H1 (cell line): ENCODE measurements at regions not wholly inside any gene's neighbourhood (a gene's known extent, or its start where the extent isn't known, plus 50 kb on each side); places are given as distances from the start of the nearest gene placed in this dataset.

ENCODE experiments used
- CTCF ChIA-PET: fragments of 300-600 bp; sonication (Branson Sonifier 250); formaldehyde crosslinking; loops from one replicate; lab custom pipeline; 2021; ENCODE audit not compliant: partially characterized antibody; lab: Charles Lee
- POLR2A ChIA-PET: fragments of 300-600 bp; sonication (Branson Sonifier 250); formaldehyde crosslinking; loops from one replicate; lab custom pipeline; 2021; ENCODE audit warnings: inconsistent platforms; ENCODE audit not compliant: partially characterized antibody; lab: Charles Lee
- DNase-seq, 2 experiments: peaks; one replicate each; pipeline versions ENCODE4 v3.0.0 to v3.0.0-alpha.2; 2010 to 2022; ENCODE audit warnings: low spot score in 2 of 2, low read depth in 1 of 2, mixed read lengths in 1 of 2
- FAIRE-seq: peaks from 2 replicates; lab custom pipeline; 2011; peaks lifted over from hg19 to GRCh38; lab: Jason Lieb, UNC
- H2AFZ ChIP-seq: 2 replicates; pipeline ENCODE4 v1.8.1; 2012; ENCODE audit warnings: low read length, inconsistent platforms
- H2AK5ac ChIP-seq: 2 replicates; pipeline ENCODE4 v1.6.1; 2013; ENCODE audit warnings: low read depth, low read length
- H2BK120ac ChIP-seq: replicated peaks from 2 replicates; pipeline ENCODE3; 2013; ENCODE audit warnings: low read depth, low read length, inconsistent platforms
- H2BK12ac ChIP-seq: 2 replicates; pipeline ENCODE4 v1.6.1; 2013; ENCODE audit warnings: low read depth, low read length
- H2BK15ac ChIP-seq: 2 replicates; pipeline ENCODE4 v1.6.1; 2013; ENCODE audit warnings: low read length
- H2BK20ac ChIP-seq: 2 replicates; pipeline ENCODE4 v1.6.1; 2013; ENCODE audit warnings: low read length
- H2BK5ac ChIP-seq: 2 replicates; pipeline ENCODE4 v1.6.1; 2013; ENCODE audit warnings: low read depth, low read length
- H3K14ac ChIP-seq: 2 replicates; pipeline ENCODE4 v1.6.1; 2013; ENCODE audit warnings: inconsistent platforms; ENCODE audit not compliant: insufficient read length
- H3K18ac ChIP-seq: 2 replicates; pipeline ENCODE4 v1.6.1; 2013; ENCODE audit warnings: low read length; ENCODE audit errors: extremely low read depth
- H3K23ac ChIP-seq: 2 replicates; pipeline ENCODE4 v1.6.1; 2013; ENCODE audit warnings: inconsistent platforms; ENCODE audit not compliant: insufficient read length
- H3K23me2 ChIP-seq: 2 replicates; pipeline ENCODE4 v1.6.1; 2013; ENCODE audit warnings: low read depth, low read length
- H3K27ac ChIP-seq: 2 replicates; pipeline ENCODE4 v1.6.1; 2011; ENCODE audit warnings: low read depth, low read length, inconsistent platforms
- H3K27me3 ChIP-seq, 4 experiments: replicated peaks in 1 of 4; 1 replicate in 1 of 4; 2 replicates in 3 of 4; pipeline versions ENCODE4 v1.6.1 to v1.8.1; 2011 to 2013; ENCODE audit warnings: low read length in 3 of 4, mild to moderate bottlenecking in 3 of 4, inconsistent platforms in 2 of 4, mixed read lengths in 2 of 4, moderate library complexity in 1 of 4; ENCODE audit not compliant: control insufficient read depth in 3 of 4, insufficient read depth in 3 of 4; ENCODE audit errors: extremely low read depth in 1 of 4
- H3K36me3 ChIP-seq, 4 experiments: 2 replicates each; pipeline versions ENCODE4 v1.6.1 to v1.8.1; 2011 to 2013; ENCODE audit warnings: mild to moderate bottlenecking in 4 of 4, low read length in 3 of 4, moderate library complexity in 2 of 4, control low read depth in 1 of 4, inconsistent platforms in 1 of 4; ENCODE audit not compliant: insufficient read depth in 4 of 4, control insufficient read depth in 2 of 4
- H3K4ac ChIP-seq: replicated peaks from 2 replicates; pipeline ENCODE3; 2013; ENCODE audit warnings: low read length, low read depth, mixed read lengths, inconsistent platforms; ENCODE audit not compliant: insufficient read length
- H3K4me1 ChIP-seq, 4 experiments: replicated peaks in 1 of 4; 1 replicate in 1 of 4; 2 replicates in 3 of 4; pipeline versions ENCODE4 v1.6.1 to v1.8.1; 2011 to 2013; ENCODE audit warnings: low read length in 3 of 4, inconsistent platforms in 2 of 4, mixed read lengths in 1 of 4; ENCODE audit not compliant: insufficient read depth in 4 of 4, control insufficient read depth in 3 of 4
- H3K4me2 ChIP-seq, 2 experiments: 2 replicates each; pipeline versions ENCODE4 v1.6.1 to v1.8.1; 2011 to 2013; ENCODE audit warnings: low read depth in 2 of 2, low read length in 2 of 2, control low read depth in 1 of 2, inconsistent platforms in 1 of 2, mild to moderate bottlenecking in 1 of 2; ENCODE audit not compliant: insufficient read depth in 1 of 2
- H3K4me3 ChIP-seq, 4 experiments: fragments of 200-600, 300-600 bp in 1 of 4; sonication (generic), shearing (Covaris generic), sonication (Bioruptor Twin) in 1 of 4; 2 replicates each; pipeline versions ENCODE4 v1.5.1 to v1.8.1; 2011 to 2016; ENCODE audit warnings: low read length in 4 of 4, low read depth in 3 of 4, control low read depth in 2 of 4, inconsistent platforms in 2 of 4, mild to moderate bottlenecking in 2 of 4, mixed read lengths in 1 of 4, moderate library complexity in 1 of 4; ENCODE audit not compliant: insufficient read depth in 2 of 4; ENCODE audit errors: extremely low read depth in 1 of 4
- H3K56ac ChIP-seq: replicated peaks from 2 replicates; pipeline ENCODE3; 2013; ENCODE audit warnings: low read depth, mild to moderate bottlenecking, mixed read lengths, low read length, inconsistent platforms; ENCODE audit not compliant: insufficient read length
- H3K79me1 ChIP-seq: 2 replicates; pipeline ENCODE4 v1.6.1; 2013; ENCODE audit warnings: low read depth, low read length, control low read depth
- H3K79me2 ChIP-seq, 2 experiments: 2 replicates each; pipeline versions ENCODE4 v1.6.1 to v1.8.1; 2012 to 2013; ENCODE audit warnings: low read length in 2 of 2, mild to moderate bottlenecking in 2 of 2, inconsistent platforms in 1 of 2; ENCODE audit not compliant: insufficient read depth in 2 of 2, control insufficient read depth in 1 of 2
- H3K9ac ChIP-seq, 4 experiments: replicated peaks in 1 of 4; 1 replicate in 1 of 4; 2 replicates in 3 of 4; pipeline versions ENCODE4 v1.6.1 to v1.8.1; 2011 to 2013; ENCODE audit warnings: low read depth in 3 of 4, low read length in 3 of 4, control low read depth in 2 of 4, mild to moderate bottlenecking in 2 of 4, moderate library complexity in 2 of 4, inconsistent platforms in 1 of 4; ENCODE audit errors: extremely low read depth in 1 of 4
- H3K9me3 ChIP-seq, 2 experiments: 2 replicates each; pipeline versions ENCODE4 v1.6.1 to v1.8.1; 2012 to 2013; ENCODE audit warnings: mild to moderate bottlenecking in 2 of 2, moderate library complexity in 2 of 2, control low read depth in 1 of 2, inconsistent platforms in 1 of 2, low read depth in 1 of 2, low read length in 1 of 2, mixed read lengths in 1 of 2; ENCODE audit not compliant: insufficient read depth in 2 of 2
- H4K20me1 ChIP-seq, 2 experiments: replicated peaks in 1 of 2; 2 replicates each; pipeline versions ENCODE3 to v1.8.1; 2011 to 2013; ENCODE audit warnings: inconsistent platforms in 2 of 2, low read length in 2 of 2, mild to moderate bottlenecking in 1 of 2; ENCODE audit not compliant: insufficient read depth in 2 of 2, control insufficient read depth in 1 of 2
- H4K5ac ChIP-seq: 2 replicates; pipeline ENCODE4 v1.6.1; 2013; ENCODE audit warnings: low read length, low read depth, mixed read lengths, inconsistent platforms; ENCODE audit not compliant: insufficient read length
- H4K8ac ChIP-seq: 2 replicates; pipeline ENCODE4 v1.8.0; 2013; ENCODE audit warnings: mild to moderate bottlenecking, moderate library complexity, low read length, inconsistent platforms; ENCODE audit not compliant: insufficient read depth; ENCODE audit errors: extremely low read depth
- H4K91ac ChIP-seq: replicated peaks from 2 replicates; pipeline ENCODE3; 2013; ENCODE audit warnings: low read length, mixed read lengths, inconsistent platforms; ENCODE audit not compliant: insufficient read length
- CREB1 ChIP-seq: IDR thresholded peaks from 2 replicates; pipeline ENCODE4 v1.6.1; 2012; ENCODE audit warnings: inconsistent platforms
- CTCF ChIP-seq, 3 experiments: IDR thresholded peaks; 1 replicate in 2 of 3; 2 replicates in 1 of 3; pipeline versions ENCODE4 v1.5.1 to v1.6.1; 2011; ENCODE audit warnings: low read length in 3 of 3, mild to moderate bottlenecking in 3 of 3, inconsistent platforms in 2 of 3, low read depth in 1 of 3, moderate library complexity in 1 of 3; ENCODE audit not compliant: insufficient read depth in 1 of 3; ENCODE audit errors: control extremely low read depth in 1 of 3
- EZH2 ChIP-seq: fragments of 200-600 bp; sonication (generic); IDR thresholded peaks from 2 replicates; pipeline ENCODE4 v1.7.1; 2012; ENCODE audit warnings: low read depth, mild to moderate bottlenecking, moderate library complexity, low read length, inconsistent platforms; ENCODE audit not compliant: severe bottlenecking
- GTF2F1 ChIP-seq: IDR thresholded peaks from 2 replicates; pipeline ENCODE4 v1.6.1; 2012; ENCODE audit warnings: low read depth, low read length, improper control_type of control experiment, borderline replicate concordance
- NRF1 ChIP-seq: IDR thresholded peaks from 2 replicates; pipeline ENCODE4 v1.6.1; 2011; ENCODE audit warnings: mild to moderate bottlenecking, low read depth, low read length, improper control_type of control experiment
- RBBP5 ChIP-seq: IDR thresholded peaks from 2 replicates; pipeline ENCODE4 v1.7.1; 2012; ENCODE audit warnings: low read depth, mild to moderate bottlenecking, inconsistent platforms, low read length, moderate library complexity, borderline replicate concordance
- RNF2 ChIP-seq: fragments of 200-900, 300-1000 bp; sonication (generic); IDR thresholded peaks from 2 replicates; pipeline ENCODE4 v1.7.1; 2016; ENCODE audit warnings: borderline replicate concordance, low read depth, mild to moderate bottlenecking, antibody characterized with exemption, low read length; ENCODE audit not compliant: poor library complexity, severe bottlenecking; ENCODE audit errors: missing control alignments
- SIN3A ChIP-seq, 2 experiments: IDR thresholded peaks in 1 of 2; conservative IDR thresholded peaks in 1 of 2; 2 replicates each; pipeline ENCODE4 v1.6.1; 2011 to 2012; ENCODE audit warnings: low read length in 2 of 2, improper control_type of control experiment in 1 of 2, low read depth in 1 of 2, mild to moderate bottlenecking in 1 of 2
- SRF ChIP-seq: IDR thresholded peaks from 2 replicates; pipeline ENCODE4 v1.6.1; 2011; ENCODE audit warnings: mild to moderate bottlenecking, low read depth, low read length, moderate library complexity
- USF2 ChIP-seq: IDR thresholded peaks from 2 replicates; pipeline ENCODE4 v1.6.1; 2011; ENCODE audit warnings: low read length, improper control_type of control experiment
- WGBS, 2 experiments: shearing (Covaris generic) in 1 of 2; methylation state at CpG; one replicate each; pipeline versions ENCODE4 v1.1.6 to v1.1.7; 2013 to 2015; ENCODE audit warnings: low lambda C conversion rate in 2 of 2, mixed read lengths in 2 of 2, inconsistent platforms in 1 of 2, low coverage in 1 of 2, missing lambda C conversion rate in 1 of 2; ENCODE audit not compliant: insufficient replicate concordance in 2 of 2, insufficient coverage in 1 of 2, insufficient read length in 1 of 2; ENCODE audit errors: extremely low coverage in 1 of 2, missing lambda C conversion rate in 1 of 2; 5-methylcytosine and 5-hydroxymethylcytosine counted together

GRCh38 chr2:18763338-18763737, 174.0 kb upstream of the NT5C1B start:
- H2BK15ac ChIP-seq: no peak overlapping the region
- no peak overlapping the region for H4K5ac ChIP-seq
- FAIRE-seq (no peak), DNase-seq (no peak)
- no peak overlapping the region for H3K14ac ChIP-seq
- H4K20me1 ChIP-seq: no peaks in the 10 kb centered on the region
- no peak overlapping the region for H2BK5ac ChIP-seq
- H2AFZ ChIP-seq: no peak overlapping the region
- H3K27ac ChIP-seq: no peak overlapping the region
- H2AK5ac ChIP-seq: no peak overlapping the region
- no peak overlapping the region for H4K91ac ChIP-seq
- no peak overlapping the region for H3K4me2 ChIP-seq
- H3K23me2 ChIP-seq: no peaks in the 10 kb centered on the region
- no peak overlapping the region for H2BK120ac ChIP-seq
- H3K79me1 ChIP-seq: no peaks in the 10 kb centered on the region
- no peaks in the 10 kb centered on the region for H3K9me3 ChIP-seq
- no peak overlapping the region for H3K18ac ChIP-seq
- H4K8ac ChIP-seq: no peak overlapping the region
- 100% methylated on average over 1 of the region's 1 CpG; no CpG with 5 or more reads in 1 of the 2 experiments for WGBS, 2 experiments
- no peak overlapping the region for H2BK12ac ChIP-seq
- no peak overlapping the region for H2BK20ac ChIP-seq
- no peaks in the 10 kb centered on the region for H3K36me3 ChIP-seq
- H3K79me2 ChIP-seq: no peaks in the 10 kb centered on the region
- peaks cover 0 to 1% (median 0%) of the 10 kb centered on the region in 4 experiments; a peak in 1 of 7 replicates for H3K27me3 ChIP-seq
- H3K9ac ChIP-seq: no peak overlapping the region
- CTCF ChIA-PET: interaction anchor here (0.6 to 1.4 kb wide), 3 partner anchors 596 to 1184 kb away, joined by 3 to 4 read pairs (median 4); no protein-coding TSS in a partner anchor
- H3K4me1 ChIP-seq: no peaks in the 10 kb centered on the region
- no peak overlapping the region for H3K4me3 ChIP-seq
- POLR2A ChIA-PET: no interaction called here
- H3K56ac ChIP-seq: no peak overlapping the region
- H3K4ac ChIP-seq: no peak overlapping the region
- H3K23ac ChIP-seq: no peak overlapping the region
- no peak for TF ChIP-seq SIN3A (conservative IDR thresholded peaks at IDR 0.05 in 1 of 2, IDR thresholded peaks at IDR 0.05 in 1 of 2; ENCODE audit: low read depth in 1 of 2, low read length in 2 of 2)
- TF ChIP-seq USF2: no peak
- no peak for TF ChIP-seq GTF2F1
- TF ChIP-seq NRF1: no peak
- TF ChIP-seq CREB1: no peak
- no peak for TF ChIP-seq RNF2
- TF ChIP-seq SRF: no peak
- no peak for TF ChIP-seq EZH2
- no peak for TF ChIP-seq RBBP5
- TF ChIP-seq CTCF (IDR thresholded peaks at IDR 0.05; ENCODE audit: control extremely low read depth in 1 of 3, insufficient read depth in 1 of 3, low read depth in 1 of 3, low read length in 3 of 3): no peak
